A549 (cell line): ENCODE measurements at regions not wholly inside any gene's neighbourhood (a gene's known extent, or its start where the extent isn't known, plus 50 kb on each side); places are given as distances from the start of the nearest gene placed in this dataset.

Experiments
- ATAC-seq, 2 experiments: fragments of 200-7000 bp in 1 of 2; fragments of >200 bp in 1 of 2; cut with Nextera tagmentation in 1 of 2; cut with Tn5 transposase in 1 of 2; 3 replicates each; pipeline versions ENCODE4 v1.8.0 to v1.9.1; 2018 to 2020; ENCODE audit warnings: mild to moderate bottlenecking in 1 of 2, moderate library complexity in 1 of 2
- CTCF ChIA-PET: fragments of 300-600 bp; sonication (Branson Sonifier 250); formaldehyde crosslinking; extraction: SDS; loops from one replicate; lab custom pipeline; 2021; ENCODE audit warnings: antibody characterized with exemption, inconsistent platforms; lab: Yijun Ruan, JAX
- POLR2A ChIA-PET: fragments of 350-600 bp; formaldehyde crosslinking; extraction: SDS; loops from one replicate; lab custom pipeline; 2021; ENCODE audit warnings: antibody characterized with exemption, inconsistent platforms; lab: Yijun Ruan, JAX
- DNase-seq, 2 experiments: peaks; one replicate each; pipeline versions ENCODE4 v3.0.0 to v3.0.0-alpha.2; 2011 to 2016; ENCODE audit warnings: low read depth in 1 of 2, low spot score in 1 of 2
- FAIRE-seq: peaks from 2 replicates; lab custom pipeline; 2011; peaks lifted over from hg19 to GRCh38; lab: Jason Lieb, UNC
- H3K27ac ChIP-seq, 2 experiments: fragments of >200 bp; sonication (Bioruptor Twin); formaldehyde crosslinking; 3 replicates each; pipeline ENCODE4 v1.5.1; 2016 to 2017
- H3K4me1 ChIP-seq: fragments of >200 bp; sonication (Bioruptor Twin); formaldehyde crosslinking; 3 replicates; pipeline ENCODE4 v1.6.1; 2016
- H3K4me2 ChIP-seq: fragments of >200 bp; sonication (Bioruptor Twin); formaldehyde crosslinking; 3 replicates; pipeline ENCODE4 v1.6.1; 2016
- H3K4me3 ChIP-seq: fragments of >200 bp; sonication (Bioruptor Twin); formaldehyde crosslinking; 3 replicates; pipeline ENCODE4 v1.5.1; 2016
- H3K9me3 ChIP-seq: fragments of >200 bp; sonication (Bioruptor Twin); formaldehyde crosslinking; 3 replicates; pipeline ENCODE4 v1.6.1; 2016
- CBX8 ChIP-seq: fragments of 200-600 bp; sonication (generic); IDR thresholded peaks from 2 replicates; pipeline ENCODE4 v1.6.1; 2016
- CHD2 ChIP-seq: fragments of 150-350 bp; IDR thresholded peaks from 2 replicates; pipeline ENCODE4 v1.6.1; 2014; ENCODE audit warnings: low read length; ENCODE audit not compliant: partially characterized antibody
- FOSB ChIP-seq: fragments of 250-450 bp; sonication (Bioruptor Pico); IDR thresholded peaks from 2 replicates; pipeline ENCODE4 v1.5.0; 2020; ENCODE audit warnings: mild to moderate bottlenecking, moderate library complexity
- FOSL2 ChIP-seq, 2 experiments: fragments of 450-650 bp in 1 of 2; fragments of >200 bp in 1 of 2; sonication (Bioruptor Twin) in 1 of 2; formaldehyde crosslinking; IDR thresholded peaks; 2 replicates each; pipeline versions ENCODE4 v1.5.0 to v1.6.1; 2016 to 2020; ENCODE audit warnings: mild to moderate bottlenecking in 1 of 2, moderate library complexity in 1 of 2
- HOXA7 ChIP-seq: fragments of 250-450 bp; sonication (Bioruptor Pico); IDR thresholded peaks from 2 replicates; pipeline ENCODE4 v1.5.0; 2020; ENCODE audit warnings: mild to moderate bottlenecking, moderate library complexity
- JUNB ChIP-seq: fragments of >200 bp; sonication (Bioruptor Twin); formaldehyde crosslinking; IDR thresholded peaks from 2 replicates; pipeline ENCODE4 v1.6.1; 2016
- POLR2A ChIP-seq: IDR thresholded peaks from 2 replicates; pipeline ENCODE4 v1.6.1; 2012; ENCODE audit warnings: mild to moderate bottlenecking, low read length
- POLR2AphosphoS2 ChIP-seq: conservative IDR thresholded peaks from 2 replicates; pipeline ENCODE4 v1.6.1; 2012; ENCODE audit warnings: low read length, improper control_type of control experiment, inconsistent platforms
- RAD21 ChIP-seq, 2 experiments: fragments of >200 bp in 1 of 2; sonication (Bioruptor Twin) in 1 of 2; formaldehyde crosslinking in 1 of 2; IDR thresholded peaks in 1 of 2; conservative IDR thresholded peaks in 1 of 2; 2 replicates in 1 of 2; 3 replicates in 1 of 2; pipeline ENCODE4 v1.6.1; 2012 to 2018; ENCODE audit warnings: inconsistent platforms in 1 of 2
- RARB ChIP-seq: fragments of 250-450 bp; sonication (Bioruptor Pico); IDR thresholded peaks from 2 replicates; pipeline ENCODE4 v1.8.0; 2021; ENCODE audit warnings: mild to moderate bottlenecking, moderate library complexity
- RCOR1 ChIP-seq: fragments of 150-350 bp; IDR thresholded peaks from 2 replicates; pipeline ENCODE4 v1.6.1; 2014; ENCODE audit warnings: antibody characterized with exemption, low read length, low read depth
- RNF2 ChIP-seq: fragments of 200-600 bp; sonication (generic); IDR thresholded peaks from 2 replicates; pipeline ENCODE4 v1.6.1; 2016; ENCODE audit warnings: low read depth, mild to moderate bottlenecking, antibody characterized with exemption, moderate library complexity, borderline replicate concordance
- SMC3 ChIP-seq: fragments of >200 bp; sonication (Bioruptor Twin); formaldehyde crosslinking; IDR thresholded peaks from 3 replicates; pipeline ENCODE4 v1.6.1; 2018; ENCODE audit warnings: inconsistent platforms
- SREBF2 ChIP-seq: fragments of 450-650 bp; IDR thresholded peaks from 2 replicates; pipeline ENCODE4 v1.6.1; 2014; ENCODE audit warnings: mild to moderate bottlenecking, moderate library complexity
- ZC3H11A ChIP-seq: fragments of 450-650 bp; IDR thresholded peaks from 2 replicates; pipeline ENCODE4 v1.6.1; 2014; ENCODE audit warnings: antibody characterized with exemption, mild to moderate bottlenecking
- WGBS: methylation state at CpG from one replicate; pipeline ENCODE4 v1.1.6; 2017; ENCODE audit errors: missing lambda C conversion rate; 5-methylcytosine and 5-hydroxymethylcytosine counted together
- small RNA-seq, 6 experiments: library from RNA; depleted of rRNA; stranded (forward); fragments of <200 nt; gene quantifications; one replicate each; pipeline ENCODE3, GENCODE V24; 2012
- TF ChIP-seq, protein P1 (sequence below): fragments of 450-650 bp; IDR thresholded peaks from 2 replicates; pipeline ENCODE4 v1.6.1; 2014; ENCODE audit warnings: antibody characterized with exemption
- TF ChIP-seq, protein P2 (sequence below): fragments of 250-450 bp; sonication (Bioruptor Pico); IDR thresholded peaks from 2 replicates; pipeline ENCODE4 v1.5.0; 2021; ENCODE audit warnings: mild to moderate bottlenecking, moderate library complexity, borderline replicate concordance

GRCh38 chr12:79988368-79988767 is 53.5 kb upstream of the PPP1R12A start:
- Histone ChIP-seq H3K9me3 (no peaks in the 10 kb centered on the region), H3K27ac (no peak overlapping the region), H3K4me1 (peaks cover 8% of the 10 kb centered on the region; the same call in 2 of the 3 replicates), H3K4me2 (no peak overlapping the region), H3K4me3 (no peak overlapping the region)
- FAIRE-seq (no peak), ATAC-seq (peak in 1 of 2 experiments; percentile 37; a peak in 2 of 6 replicates), DNase-seq (no peak)
- CTCF ChIA-PET, result interaction anchor here (0.6 kb wide), 1 partner anchor 741 kb away, joined by 3 read pairs; no protein-coding TSS in a partner anchor
- POLR2A ChIA-PET, result no interaction called here
- TF ChIP-seq POLR2AphosphoS2, result no peak
- no peak for TF ChIP-seq JUNB

GRCh38 chr12:79987731-79988130 is 52.8 kb upstream of the PPP1R12A start:
- Histone ChIP-seq H3K4me1 (peaks cover 12% of the 10 kb centered on the region), H3K4me3 (no peak overlapping the region), H3K4me2 (no peak overlapping the region), H3K27ac (no peak overlapping the region), H3K9me3 (no peaks in the 10 kb centered on the region)
- ATAC-seq (no peak), DNase-seq (no peak), FAIRE-seq (no peak)
- TF ChIP-seq CBX8, result no peak
- no peak for TF ChIP-seq RCOR1
- TF ChIP-seq RARB (CRISPR knock-in tag), result no peak
- TF ChIP-seq FOSB (CRISPR knock-in tag), result no peak
- TF ChIP-seq FOSL2 (IDR thresholded peaks at IDR 0.05), result no peak
- TF ChIP-seq FOSL2 (CRISPR knock-in tag; IDR thresholded peaks at IDR 0.05), result no peak
- TF ChIP-seq SREBF2, result no peak
- TF ChIP-seq HOXA7 (CRISPR knock-in tag), result no peak
- TF ChIP-seq, protein P1, sequence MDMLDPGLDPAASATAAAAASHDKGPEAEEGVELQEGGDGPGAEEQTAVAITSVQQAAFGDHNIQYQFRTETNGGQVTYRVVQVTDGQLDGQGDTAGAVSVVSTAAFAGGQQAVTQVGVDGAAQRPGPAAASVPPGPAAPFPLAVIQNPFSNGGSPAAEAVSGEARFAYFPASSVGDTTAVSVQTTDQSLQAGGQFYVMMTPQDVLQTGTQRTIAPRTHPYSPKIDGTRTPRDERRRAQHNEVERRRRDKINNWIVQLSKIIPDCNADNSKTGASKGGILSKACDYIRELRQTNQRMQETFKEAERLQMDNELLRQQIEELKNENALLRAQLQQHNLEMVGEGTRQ, result no peak
- no peak for TF ChIP-seq RNF2
- no peak for TF ChIP-seq RAD21 (conservative IDR thresholded peaks at IDR 0.05 in 1 of 2, IDR thresholded peaks at IDR 0.05 in 1 of 2)
- TF ChIP-seq POLR2A, result no peak
- no peak for TF ChIP-seq SMC3
- TF ChIP-seq ZC3H11A, result no peak
- TF ChIP-seq, protein P2, sequence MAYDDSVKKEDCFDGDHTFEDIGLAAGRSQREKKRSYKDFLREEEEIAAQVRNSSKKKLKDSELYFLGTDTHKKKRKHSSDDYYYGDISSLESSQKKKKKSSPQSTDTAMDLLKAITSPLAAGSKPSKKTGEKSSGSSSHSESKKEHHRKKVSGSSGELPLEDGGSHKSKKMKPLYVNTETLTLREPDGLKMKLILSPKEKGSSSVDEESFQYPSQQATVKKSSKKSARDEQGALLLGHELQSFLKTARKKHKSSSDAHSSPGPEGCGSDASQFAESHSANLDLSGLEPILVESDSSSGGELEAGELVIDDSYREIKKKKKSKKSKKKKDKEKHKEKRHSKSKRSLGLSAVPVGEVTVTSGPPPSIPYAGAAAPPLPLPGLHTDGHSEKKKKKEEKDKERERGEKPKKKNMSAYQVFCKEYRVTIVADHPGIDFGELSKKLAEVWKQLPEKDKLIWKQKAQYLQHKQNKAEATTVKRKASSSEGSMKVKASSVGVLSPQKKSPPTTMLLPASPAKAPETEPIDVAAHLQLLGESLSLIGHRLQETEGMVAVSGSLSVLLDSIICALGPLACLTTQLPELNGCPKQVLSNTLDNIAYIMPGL (CRISPR knock-in tag), result no peak
- TF ChIP-seq CHD2, result no peak
- ChIA-PET POLR2A (no interaction called here), CTCF (interaction anchor here (0.6 kb wide), 1 partner anchor 742 kb away, joined by 3 read pairs; no protein-coding TSS in a partner anchor)
- WGBS, result 42% methylated on average over 2 of the region's 2 CpGs

Small RNAs in the stretch of these regions (small RNA-seq; reads per million reads assigned to genes)
- 0 reads per million in 6 experiments for gene SNRPGP20
